Adrenal gland (tissue), 5 donors: ENCODE measurements at regions not wholly inside any gene's neighbourhood (a gene's known extent, or its start where the extent isn't known, plus 50 kb on each side); places are given as distances from the start of the nearest gene placed in this dataset.

Source experiments
- CTCF ChIP-seq, 6 experiments: fragments of 450-650 bp in 4 of 6; fragments of 200-600 bp in 2 of 6; sonication (generic) in 1 of 6; IDR thresholded peaks; 1 replicate in 5 of 6; 2 replicates in 1 of 6; pipeline versions ENCODE4 v1.5.1 to v1.8.0; 2016 to 2021; ENCODE audit warnings: antibody characterized with exemption in 6 of 6, mild to moderate bottlenecking in 2 of 6, moderate library complexity in 1 of 6
- POLR2A ChIP-seq, 2 donors: fragments of 450-650 bp; IDR thresholded peaks; one replicate each; pipeline ENCODE4 v1.6.1; 2017; ENCODE audit warnings: antibody characterized with exemption in 2 of 2, mild to moderate bottlenecking in 2 of 2, moderate library complexity in 1 of 2
- donor health status: DM: no; HTN: no; CAD: no.

DNA sequence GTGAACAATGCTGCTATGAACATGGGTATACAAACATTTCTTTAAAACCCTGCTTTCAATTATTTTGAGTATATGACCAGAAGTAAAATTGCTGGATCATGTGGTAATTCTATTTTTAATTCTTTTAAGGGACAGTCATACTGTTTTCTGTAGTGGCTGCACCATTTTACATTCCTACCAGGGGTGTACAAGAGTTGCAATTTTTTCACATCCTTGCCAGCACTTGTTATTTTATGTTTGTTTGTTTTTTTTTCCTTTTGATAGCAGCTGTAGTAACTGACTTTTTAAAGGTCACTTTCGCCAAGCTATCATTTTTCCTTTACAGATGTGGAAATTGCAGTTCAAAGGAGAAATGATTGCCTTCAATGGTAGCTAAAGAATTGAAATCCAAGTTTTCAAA lies 99.5 kb downstream of the GPR85 start:
- TF ChIP-seq POLR2A (IDR thresholded peaks at IDR 0.05) (no peak), CTCF (IDR thresholded peaks at IDR 0.05) (no peak)
